Thyroid gland (tissue), 4 donors: ENCODE measurements at regions not wholly inside any gene's neighbourhood (a gene's known extent, or its start where the extent isn't known, plus 50 kb on each side); places are given as distances from the start of the nearest gene placed in this dataset.

ENCODE experiments used
- POLR2A ChIP-seq, 2 donors: fragments of 450-650 bp; IDR thresholded peaks; one replicate each; pipeline ENCODE4 v1.6.1; 2017; ENCODE audit warnings: antibody characterized with exemption in 2 of 2, mild to moderate bottlenecking in 2 of 2, moderate library complexity in 1 of 2
- TF ChIP-seq, protein P1 (sequence below), 6 experiments: fragments of 200-600 bp in 3 of 6; fragments of 450-650 bp in 3 of 6; sonication (generic) in 3 of 6; IDR thresholded peaks; one replicate each; pipeline ENCODE4 v1.5.1; 2016 to 2019; ENCODE audit warnings: antibody characterized with exemption in 6 of 6, mild to moderate bottlenecking in 2 of 6, inconsistent platforms in 1 of 6, moderate library complexity in 1 of 6

DNA sequence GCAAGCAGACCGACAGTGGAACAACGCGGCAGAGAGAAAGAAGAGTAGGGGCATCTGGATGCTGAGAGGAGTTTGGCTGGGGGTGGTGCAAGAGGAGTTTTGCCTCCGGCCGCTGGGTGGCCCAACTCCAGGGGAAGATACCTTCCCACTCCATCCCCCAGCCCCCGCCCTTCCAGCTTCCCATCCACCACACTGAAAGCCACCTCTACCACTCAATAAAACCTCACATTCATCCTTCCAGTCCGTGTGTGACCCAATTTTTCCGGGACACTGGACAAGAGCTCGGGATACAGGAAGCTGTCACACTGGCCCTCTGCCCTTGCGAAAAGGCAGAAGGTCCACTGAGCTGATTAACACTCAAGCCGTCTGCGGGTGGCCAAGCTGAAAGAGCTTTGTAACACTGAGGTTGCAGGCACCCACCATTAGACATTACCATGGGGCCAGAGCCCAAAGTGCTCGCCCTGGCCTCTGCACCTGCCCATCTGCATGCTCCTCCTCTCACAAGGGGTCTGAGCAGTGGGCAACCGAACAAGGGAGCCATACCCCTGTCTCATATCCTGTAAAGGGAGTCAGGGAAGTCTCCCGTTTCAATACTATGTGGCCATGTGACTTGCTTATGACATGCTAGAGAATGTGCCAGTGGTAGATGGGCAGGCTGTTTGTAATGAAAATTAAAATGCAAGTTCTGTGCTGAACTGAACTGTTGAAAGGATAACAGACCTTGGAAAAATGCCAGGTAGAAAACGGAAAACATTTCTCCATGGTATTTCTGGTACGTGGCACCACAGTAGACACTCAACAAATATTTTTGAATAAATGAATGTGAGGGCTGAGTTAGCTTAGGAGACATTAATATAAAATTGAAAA, 205.1 kb upstream of the STARD13 start:
- TF ChIP-seq, protein P1, sequence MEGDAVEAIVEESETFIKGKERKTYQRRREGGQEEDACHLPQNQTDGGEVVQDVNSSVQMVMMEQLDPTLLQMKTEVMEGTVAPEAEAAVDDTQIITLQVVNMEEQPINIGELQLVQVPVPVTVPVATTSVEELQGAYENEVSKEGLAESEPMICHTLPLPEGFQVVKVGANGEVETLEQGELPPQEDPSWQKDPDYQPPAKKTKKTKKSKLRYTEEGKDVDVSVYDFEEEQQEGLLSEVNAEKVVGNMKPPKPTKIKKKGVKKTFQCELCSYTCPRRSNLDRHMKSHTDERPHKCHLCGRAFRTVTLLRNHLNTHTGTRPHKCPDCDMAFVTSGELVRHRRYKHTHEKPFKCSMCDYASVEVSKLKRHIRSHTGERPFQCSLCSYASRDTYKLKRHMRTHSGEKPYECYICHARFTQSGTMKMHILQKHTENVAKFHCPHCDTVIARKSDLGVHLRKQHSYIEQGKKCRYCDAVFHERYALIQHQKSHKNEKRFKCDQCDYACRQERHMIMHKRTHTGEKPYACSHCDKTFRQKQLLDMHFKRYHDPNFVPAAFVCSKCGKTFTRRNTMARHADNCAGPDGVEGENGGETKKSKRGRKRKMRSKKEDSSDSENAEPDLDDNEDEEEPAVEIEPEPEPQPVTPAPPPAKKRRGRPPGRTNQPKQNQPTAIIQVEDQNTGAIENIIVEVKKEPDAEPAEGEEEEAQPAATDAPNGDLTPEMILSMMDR (IDR thresholded peaks at IDR 0.05) = no peak
- no peak for TF ChIP-seq POLR2A (IDR thresholded peaks at IDR 0.05)
